ENCODE measurements at regions not wholly inside any gene's neighbourhood (a gene's known extent, or its start where the extent isn't known, plus 50 kb on each side); places are given as distances from the start of the nearest gene placed in this dataset.

DNA sequence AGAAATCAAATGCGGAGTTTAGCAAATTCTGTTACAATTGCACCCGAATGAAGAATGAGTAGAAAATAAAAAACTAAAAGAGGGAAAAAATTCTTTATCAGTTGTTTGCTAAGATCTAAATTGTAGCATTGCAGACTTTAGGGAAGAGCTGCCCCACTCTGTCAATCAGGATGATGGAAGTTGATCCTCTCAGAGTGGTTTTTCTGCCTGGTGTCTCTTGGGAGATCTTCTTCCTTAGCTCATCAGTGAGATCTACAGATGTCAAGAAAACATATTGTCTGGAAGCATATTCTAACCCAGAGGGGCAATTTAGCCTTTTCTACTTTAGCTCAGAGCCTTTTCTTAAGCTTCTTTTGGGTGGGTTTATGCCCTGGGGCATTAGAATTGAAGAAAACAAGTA is 223.2 kb upstream of the PCDH17 start:
- Histone ChIP-seq H3K9ac (ENCODE audit: low read length) (no peak overlapping the region), H3K27me3 (ENCODE audit: control insufficient read depth in 1 of 2, insufficient read depth in 1 of 2, low read length in 2 of 2) (no peaks in the 10 kb centered on the region), H2BK15ac (ENCODE audit: low read depth, poor library complexity, severe bottlenecking) (no peak overlapping the region), H2BK12ac (ENCODE audit: low read length in 2 of 2) (no peak overlapping the region), H2BK5ac (ENCODE audit: low read depth, low read length, poor library complexity, severe bottlenecking) (no peak overlapping the region), H4K8ac (ENCODE audit: low read length) (no peak overlapping the region), H3K79me1 (replicated peaks; ENCODE audit: low read length, poor library complexity, severe bottlenecking) (no peaks in the 10 kb centered on the region), H2AK5ac (ENCODE audit: low read length, severe bottlenecking) (no peak overlapping the region), H3K4ac (ENCODE audit: low read depth in 1 of 2, low read length in 2 of 2) (no peak overlapping the region), H3K14ac (ENCODE audit: low read length in 2 of 2) (no peak overlapping the region), H4K91ac (ENCODE audit: low read length) (no peak overlapping the region), H3K4me2 (ENCODE audit: low read length, poor library complexity, severe bottlenecking) (no peak overlapping the region), H3K9me3 (ENCODE audit: control insufficient read depth, low read length) (peaks cover 16% of the 10 kb centered on the region), H3K4me3 (ENCODE audit: insufficient read depth in 1 of 2, low read depth in 1 of 2, low read length in 2 of 2) (no peak overlapping the region), H2AFZ (ENCODE audit: low read depth, low read length) (no peak overlapping the region), H3K23ac (ENCODE audit: low read length in 2 of 2) (no peak overlapping the region), H2BK120ac (ENCODE audit: low read depth, low read length) (no peak overlapping the region), H3K4me1 (ENCODE audit: control insufficient read depth, insufficient read depth, low read depth, low read length) (no peaks in the 10 kb centered on the region), H3K18ac (ENCODE audit: low read depth in 1 of 2, low read length in 2 of 2) (no peak overlapping the region), H3K27ac (ENCODE audit: low read length, poor library complexity, severe bottlenecking) (no peak overlapping the region), H3K36me3 (ENCODE audit: control insufficient read depth in 1 of 2, insufficient read depth in 2 of 2, low read depth in 1 of 2, low read length in 2 of 2) (no peaks in the 10 kb centered on the region)
- WGBS, result 98% methylated on average over 2 of the region's 2 CpGs
- no peak for DNase-seq

DNA sequence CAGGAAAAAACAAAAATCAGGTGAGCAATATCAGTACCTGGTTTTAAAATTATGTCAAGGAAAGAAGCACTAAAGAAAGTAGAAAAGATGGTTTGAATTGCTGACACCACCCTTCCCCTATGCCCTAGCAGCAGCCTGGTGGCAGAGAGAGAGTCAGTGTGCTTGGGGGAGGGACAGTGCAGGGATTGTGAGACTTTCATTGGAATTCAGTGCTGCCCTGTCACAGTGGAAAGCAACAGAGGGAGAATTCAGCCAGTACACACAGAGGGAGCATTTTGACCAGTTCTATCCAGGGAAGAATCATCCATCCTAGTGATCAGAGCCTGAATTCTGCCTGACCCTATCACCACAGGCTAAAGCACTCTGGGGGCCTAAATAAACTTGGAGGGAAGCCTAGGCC is 222.4 kb upstream of the PCDH17 start:
- no peak overlapping the region for H3K9ac ChIP-seq (ENCODE audit: low read length)
- no peak overlapping the region for H2BK120ac ChIP-seq (ENCODE audit: low read depth, low read length)
- no peak overlapping the region for H3K4me2 ChIP-seq (ENCODE audit: low read length, poor library complexity, severe bottlenecking)
- H2AK5ac ChIP-seq (ENCODE audit: low read length, severe bottlenecking), result no peak overlapping the region
- no peak overlapping the region for H3K18ac ChIP-seq (ENCODE audit: low read depth in 1 of 2, low read length in 2 of 2)
- no peak overlapping the region for H4K91ac ChIP-seq (ENCODE audit: low read length)
- no peaks in the 10 kb centered on the region for H3K79me1 ChIP-seq (replicated peaks; ENCODE audit: low read length, poor library complexity, severe bottlenecking)
- H3K9me3 ChIP-seq (ENCODE audit: control insufficient read depth, low read length), result peaks cover 16% of the 10 kb centered on the region
- no peak overlapping the region for H2BK15ac ChIP-seq (ENCODE audit: low read depth, poor library complexity, severe bottlenecking)
- H2AFZ ChIP-seq (ENCODE audit: low read depth, low read length), result no peak overlapping the region
- H3K4me3 ChIP-seq (ENCODE audit: insufficient read depth in 1 of 2, low read depth in 1 of 2, low read length in 2 of 2), result no peak overlapping the region
- no peak overlapping the region for H3K14ac ChIP-seq (ENCODE audit: low read length in 2 of 2)
- H2BK5ac ChIP-seq (ENCODE audit: low read depth, low read length, poor library complexity, severe bottlenecking), result no peak overlapping the region
- no peaks in the 10 kb centered on the region for H3K36me3 ChIP-seq (ENCODE audit: control insufficient read depth in 1 of 2, insufficient read depth in 2 of 2, low read depth in 1 of 2, low read length in 2 of 2)
- no peak overlapping the region for H3K27ac ChIP-seq (ENCODE audit: low read length, poor library complexity, severe bottlenecking)
- no peak overlapping the region for H2BK12ac ChIP-seq (ENCODE audit: low read length in 2 of 2)
- no peaks in the 10 kb centered on the region for H3K27me3 ChIP-seq (ENCODE audit: control insufficient read depth in 1 of 2, insufficient read depth in 1 of 2, low read length in 2 of 2)
- no peak overlapping the region for H3K23ac ChIP-seq (ENCODE audit: low read length in 2 of 2)
- no peak overlapping the region for H4K8ac ChIP-seq (ENCODE audit: low read length)
- H3K4me1 ChIP-seq (ENCODE audit: control insufficient read depth, insufficient read depth, low read depth, low read length), result no peaks in the 10 kb centered on the region
- DNase-seq, result no peak
- no peak overlapping the region for H3K4ac ChIP-seq (ENCODE audit: low read depth in 1 of 2, low read length in 2 of 2)

DNA sequence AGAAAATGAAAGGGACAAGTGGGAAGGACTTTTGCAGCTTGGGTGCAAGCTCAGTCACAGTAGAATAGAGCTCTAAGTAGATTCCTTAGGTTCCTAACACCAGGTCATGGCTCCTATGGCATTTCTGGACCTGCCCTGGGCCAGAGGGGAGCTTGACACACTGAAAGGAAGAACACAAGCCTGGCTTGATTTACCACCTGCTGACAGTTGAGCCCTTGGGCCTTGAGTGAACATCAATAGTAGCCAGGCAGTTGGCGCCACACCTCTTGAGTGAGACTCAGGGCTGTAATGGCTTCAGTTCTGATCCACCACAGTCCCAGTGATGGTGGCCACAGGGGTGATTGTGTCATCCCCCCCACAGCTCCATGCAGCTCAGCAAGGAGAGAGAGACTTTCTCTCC is 221.9 kb upstream of the PCDH17 start:
- Histone ChIP-seq H3K27ac (ENCODE audit: low read length, poor library complexity, severe bottlenecking) (no peak overlapping the region), H3K79me1 (replicated peaks; ENCODE audit: low read length, poor library complexity, severe bottlenecking) (no peaks in the 10 kb centered on the region), H2AFZ (ENCODE audit: low read depth, low read length) (no peak overlapping the region), H4K8ac (ENCODE audit: low read length) (no peak overlapping the region), H3K4me2 (ENCODE audit: low read length, poor library complexity, severe bottlenecking) (no peak overlapping the region), H3K36me3 (ENCODE audit: control insufficient read depth in 1 of 2, insufficient read depth in 2 of 2, low read depth in 1 of 2, low read length in 2 of 2) (no peaks in the 10 kb centered on the region), H3K4me1 (ENCODE audit: control insufficient read depth, insufficient read depth, low read depth, low read length) (no peaks in the 10 kb centered on the region), H3K9me3 (ENCODE audit: control insufficient read depth, low read length) (peaks cover 16% of the 10 kb centered on the region), H4K91ac (ENCODE audit: low read length) (no peak overlapping the region), H2BK15ac (ENCODE audit: low read depth, poor library complexity, severe bottlenecking) (no peak overlapping the region), H2BK12ac (ENCODE audit: low read length in 2 of 2) (no peak overlapping the region), H2BK120ac (ENCODE audit: low read depth, low read length) (no peak overlapping the region), H3K14ac (ENCODE audit: low read length in 2 of 2) (no peak overlapping the region), H3K4me3 (ENCODE audit: insufficient read depth in 1 of 2, low read depth in 1 of 2, low read length in 2 of 2) (no peak overlapping the region), H3K27me3 (ENCODE audit: control insufficient read depth in 1 of 2, insufficient read depth in 1 of 2, low read length in 2 of 2) (no peaks in the 10 kb centered on the region), H3K18ac (ENCODE audit: low read depth in 1 of 2, low read length in 2 of 2) (no peak overlapping the region), H3K23ac (ENCODE audit: low read length in 2 of 2) (no peak overlapping the region), H3K4ac (ENCODE audit: low read depth in 1 of 2, low read length in 2 of 2) (no peak overlapping the region), H2AK5ac (ENCODE audit: low read length, severe bottlenecking) (no peak overlapping the region), H3K9ac (ENCODE audit: low read length) (no peak overlapping the region), H2BK5ac (ENCODE audit: low read depth, low read length, poor library complexity, severe bottlenecking) (no peak overlapping the region)
- 91% methylated on average over 1 of the region's 1 CpG for WGBS
- DNase-seq, result no peak

DNA sequence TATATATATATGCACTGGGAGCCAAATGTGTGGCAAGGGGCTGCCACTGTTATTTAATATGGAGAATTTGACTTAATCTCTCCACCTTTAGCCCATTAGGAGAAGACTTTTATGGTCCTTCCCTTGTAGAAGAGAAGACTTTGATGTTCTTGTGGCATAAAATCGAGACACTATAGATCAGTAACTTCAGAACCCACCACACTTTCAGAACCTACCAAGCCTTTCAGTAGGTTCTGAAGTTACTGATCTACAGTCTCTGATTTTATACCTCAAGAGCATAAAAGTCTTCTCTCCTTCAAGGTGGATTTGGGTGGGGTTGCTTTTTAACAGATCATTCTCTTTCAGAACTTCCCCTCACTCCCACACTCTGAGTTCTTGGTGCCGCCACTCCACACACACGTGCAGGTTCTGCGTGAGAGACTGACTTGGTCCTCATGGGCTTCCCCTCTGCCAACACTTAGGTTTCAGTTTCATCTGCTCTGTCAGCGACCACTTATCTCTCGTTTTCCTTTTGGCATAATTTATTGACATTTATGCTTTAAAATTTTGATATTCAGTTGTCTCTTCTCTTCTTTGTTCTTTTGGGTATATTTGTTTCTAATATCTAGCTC is 213.4 kb upstream of the PCDH17 start:
- Histone ChIP-seq H3K9me3 (ENCODE audit: control insufficient read depth, low read length) (peaks cover 4% of the 10 kb centered on the region), H2BK5ac (ENCODE audit: low read depth, low read length, poor library complexity, severe bottlenecking) (no peak overlapping the region), H2BK12ac (ENCODE audit: low read length in 2 of 2) (no peak overlapping the region), H3K27ac (ENCODE audit: low read length, poor library complexity, severe bottlenecking) (no peak overlapping the region), H2AK5ac (ENCODE audit: low read length, severe bottlenecking) (no peak overlapping the region), H3K9ac (ENCODE audit: low read length) (no peak overlapping the region), H3K18ac (ENCODE audit: low read depth in 1 of 2, low read length in 2 of 2) (no peak overlapping the region), H3K4me2 (ENCODE audit: low read length, poor library complexity, severe bottlenecking) (no peak overlapping the region), H3K23ac (ENCODE audit: low read length in 2 of 2) (no peak overlapping the region), H3K27me3 (ENCODE audit: control insufficient read depth in 1 of 2, insufficient read depth in 1 of 2, low read length in 2 of 2) (no peaks in the 10 kb centered on the region), H4K91ac (ENCODE audit: low read length) (no peak overlapping the region), H2BK120ac (ENCODE audit: low read depth, low read length) (no peak overlapping the region), H3K4me1 (ENCODE audit: control insufficient read depth, insufficient read depth, low read depth, low read length) (no peaks in the 10 kb centered on the region), H3K79me1 (replicated peaks; ENCODE audit: low read length, poor library complexity, severe bottlenecking) (no peaks in the 10 kb centered on the region), H3K36me3 (ENCODE audit: control insufficient read depth in 1 of 2, insufficient read depth in 2 of 2, low read depth in 1 of 2, low read length in 2 of 2) (no peaks in the 10 kb centered on the region), H3K14ac (ENCODE audit: low read length in 2 of 2) (no peak overlapping the region), H4K8ac (ENCODE audit: low read length) (no peak overlapping the region), H2BK15ac (ENCODE audit: low read depth, poor library complexity, severe bottlenecking) (no peak overlapping the region), H2AFZ (ENCODE audit: low read depth, low read length) (no peak overlapping the region), H3K4ac (ENCODE audit: low read depth in 1 of 2, low read length in 2 of 2) (no peak overlapping the region), H3K4me3 (ENCODE audit: insufficient read depth in 1 of 2, low read depth in 1 of 2, low read length in 2 of 2) (no peak overlapping the region)
- DNase-seq, result no peak
- 82% methylated on average over 5 of the region's 6 CpGs for WGBS
